ENCODE measurements at regions not wholly inside any gene's neighbourhood (a gene's known extent, or its start where the extent isn't known, plus 50 kb on each side); places are given as distances from the start of the nearest gene placed in this dataset.

- Histone ChIP-seq H3K9me3 (no peaks in the 10 kb centered on the region), H3K4me3 (no peak overlapping the region), H3K27ac (no peak overlapping the region), H3K36me3 (replicated peaks in 1 of 2; ENCODE audit: insufficient read depth in 1 of 2, low read depth in 2 of 2) (no peaks in the 10 kb centered on the region), H3K27me3 (no peaks in the 10 kb centered on the region), H3K4me1 (peaks cover 14% of the 10 kb centered on the region)
- WGBS, 2 donors, result 97 to 98% methylated on average over 7 of the region's 7 CpGs
- DNase-seq (no peak), ATAC-seq (no peak)
- intact Hi-C loops (cut with DNase I), result no loop called here
- TF ChIP-seq CTCF (IDR thresholded peaks at IDR 0.05), result no peak
- no peak for TF ChIP-seq POLR2A (IDR thresholded peaks at IDR 0.05)
Observed at GRCh38 chr2:216557413-216557812, 58.8 kb downstream of the RPL37A start.

GRCh38 chr2:216557820-216558219 lies 59.2 kb downstream of the RPL37A start:
- Histone ChIP-seq H3K9me3 (no peaks in the 10 kb centered on the region), H3K4me3 (no peak overlapping the region), H3K36me3 (replicated peaks in 1 of 2; ENCODE audit: insufficient read depth in 1 of 2, low read depth in 2 of 2) (no peaks in the 10 kb centered on the region), H3K4me1 (peaks cover 13% of the 10 kb centered on the region), H3K27ac (no peak overlapping the region), H3K27me3 (no peaks in the 10 kb centered on the region)
- intact Hi-C loops (cut with DNase I), result no loop called here
- DNase-seq, result no peak
- TF ChIP-seq POLR2A (IDR thresholded peaks at IDR 0.05) (no peak), CTCF (IDR thresholded peaks at IDR 0.05) (no peak)
- WGBS, 2 donors, result 89 to 92% methylated on average over 1 of the region's 1 CpG
- no peak for ATAC-seq

- peaks cover 12% of the 10 kb centered on the region for H3K4me1 ChIP-seq
- DNase-seq (no peak), ATAC-seq (no peak)
- intact Hi-C loops (cut with DNase I), result no loop called here
- WGBS, 2 donors, result 83% methylated on average over 2 to 3 of the region's 3 CpGs
- H3K9me3 ChIP-seq, result no peaks in the 10 kb centered on the region
- no peak for TF ChIP-seq CTCF (IDR thresholded peaks at IDR 0.05)
- TF ChIP-seq POLR2A (IDR thresholded peaks at IDR 0.05), result no peak
- H3K4me3 ChIP-seq, result no peak overlapping the region
- H3K27me3 ChIP-seq, result no peaks in the 10 kb centered on the region
- H3K27ac ChIP-seq, result no peak overlapping the region
- H3K36me3 ChIP-seq (replicated peaks in 1 of 2; ENCODE audit: insufficient read depth in 1 of 2, low read depth in 2 of 2), result no peaks in the 10 kb centered on the region
Observed at GRCh38 chr2:216559625-216560156, 61.0 kb downstream of the RPL37A start.

GRCh38 chr2:216560838-216561270 lies 62.2 kb downstream of the RPL37A start:
- Histone ChIP-seq H3K36me3 (replicated peaks in 1 of 2; ENCODE audit: insufficient read depth in 1 of 2, low read depth in 2 of 2) (no peaks in the 10 kb centered on the region), H3K4me1 (peaks cover under 1% of the 10 kb centered on the region), H3K4me3 (no peak overlapping the region), H3K9me3 (no peaks in the 10 kb centered on the region), H3K27ac (no peak overlapping the region), H3K27me3 (no peaks in the 10 kb centered on the region)
- intact Hi-C loops (cut with DNase I), result no loop called here
- ATAC-seq (peak; percentile 45), DNase-seq (no peak)
- WGBS, 2 donors, result 70 to 77% methylated on average over 3 of the region's 3 CpGs
- no peak for TF ChIP-seq CTCF (IDR thresholded peaks at IDR 0.05)
- no peak for TF ChIP-seq POLR2A (IDR thresholded peaks at IDR 0.05)

GRCh38 chr2:216562696-216563435 lies 64.2 kb downstream of the RPL37A start:
- Histone ChIP-seq H3K9me3 (no peaks in the 10 kb centered on the region), H3K27ac (no peak overlapping the region)
- no peak for ATAC-seq

More at GRCh38 chr2:216562696-216563435, 64.2 kb downstream of the RPL37A start:
- H3K4me3 ChIP-seq, result no peak overlapping the region
- H3K4me1 ChIP-seq, result no peaks in the 10 kb centered on the region
- H3K27me3 ChIP-seq, result no peaks in the 10 kb centered on the region
- intact Hi-C loops (cut with DNase I), result no loop called here
- WGBS, 2 donors, result 83 to 87% methylated on average over 13 of the region's 13 CpGs
- H3K36me3 ChIP-seq (replicated peaks in 1 of 2; ENCODE audit: insufficient read depth in 1 of 2, low read depth in 2 of 2), result no peaks in the 10 kb centered on the region
- DNase-seq, result no peak
- TF ChIP-seq POLR2A (IDR thresholded peaks at IDR 0.05), result no peak
- TF ChIP-seq CTCF (IDR thresholded peaks at IDR 0.05), result no peak
